GM19438 (cell line): ENCODE measurements at regions not wholly inside any gene's neighbourhood (a gene's known extent, or its start where the extent isn't known, plus 50 kb on each side); places are given as distances from the start of the nearest gene placed in this dataset.
"Not testable (repeated sequence)": the region's sequence is repeated elsewhere in the genome, so short reads cannot be mapped to it uniquely, and the experiment has no call there.

Experiments used
- ATAC-seq: cut with Tn5 transposase; IDR thresholded peaks from one replicate; pipeline ENCODE4 v1.9.1; 2021; ENCODE audit warnings: low read depth; ENCODE audit not compliant: unreplicated experiment

DNA sequence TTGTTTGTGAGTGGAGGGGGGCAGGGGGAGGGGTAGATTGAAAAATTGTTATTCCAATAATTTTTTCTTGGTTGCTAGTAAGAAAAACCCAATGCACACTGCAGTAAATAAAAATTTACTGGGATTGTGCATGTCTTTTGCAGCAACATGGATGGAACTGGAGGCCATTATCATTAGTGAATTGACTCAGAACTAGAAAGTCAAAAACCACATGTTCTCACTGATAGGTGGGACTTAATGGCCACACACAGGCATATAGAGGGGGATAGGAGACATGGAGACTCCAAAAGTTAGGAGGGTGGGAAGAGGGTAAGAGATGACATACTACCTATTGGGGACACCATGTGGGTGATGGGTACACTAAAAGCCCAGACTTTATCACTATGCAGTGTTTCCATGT, 67.2 kb downstream of the BUB3 start:
- ATAC-seq: no peak

DNA sequence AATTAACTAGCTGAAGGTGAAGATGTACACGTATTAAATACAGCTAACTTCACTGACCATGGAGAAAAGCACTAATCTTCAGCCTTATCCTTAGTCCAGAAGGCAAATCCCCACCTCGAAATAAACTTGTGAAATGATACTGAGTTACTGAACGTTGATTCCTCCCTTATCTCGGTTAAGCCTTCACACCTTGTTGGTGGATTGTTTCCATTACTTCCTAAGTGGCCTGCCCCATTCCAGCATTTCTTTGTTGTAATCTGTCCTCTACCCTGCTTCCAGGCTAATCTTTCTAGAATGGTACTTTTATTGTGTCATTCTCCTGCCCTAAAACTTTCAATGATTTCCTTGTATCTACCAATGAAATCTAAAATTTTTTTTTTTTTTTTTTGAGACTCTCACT, 68.6 kb downstream of the BUB3 start:
- ATAC-seq: no peak

DNA sequence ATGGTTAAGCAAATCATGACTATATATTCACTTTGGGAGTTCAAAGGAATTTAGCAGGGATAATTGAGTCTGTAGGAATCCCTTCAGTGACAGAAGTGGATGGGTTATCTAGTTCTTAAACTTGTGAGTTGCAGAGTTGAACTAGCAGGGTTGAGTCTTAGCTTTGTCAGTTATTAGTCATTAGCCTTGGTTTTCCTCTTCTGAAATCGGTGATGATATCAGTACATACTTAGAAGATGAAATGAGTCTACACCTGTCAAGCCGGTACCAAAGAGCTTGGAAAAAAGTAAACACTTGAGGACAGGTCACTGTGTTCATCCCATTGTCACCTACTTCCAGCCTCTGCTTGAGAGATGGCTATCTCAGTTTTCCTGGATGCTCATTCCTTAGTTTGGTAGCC, 73.5 kb downstream of the BUB3 start:
- no peak for ATAC-seq

DNA sequence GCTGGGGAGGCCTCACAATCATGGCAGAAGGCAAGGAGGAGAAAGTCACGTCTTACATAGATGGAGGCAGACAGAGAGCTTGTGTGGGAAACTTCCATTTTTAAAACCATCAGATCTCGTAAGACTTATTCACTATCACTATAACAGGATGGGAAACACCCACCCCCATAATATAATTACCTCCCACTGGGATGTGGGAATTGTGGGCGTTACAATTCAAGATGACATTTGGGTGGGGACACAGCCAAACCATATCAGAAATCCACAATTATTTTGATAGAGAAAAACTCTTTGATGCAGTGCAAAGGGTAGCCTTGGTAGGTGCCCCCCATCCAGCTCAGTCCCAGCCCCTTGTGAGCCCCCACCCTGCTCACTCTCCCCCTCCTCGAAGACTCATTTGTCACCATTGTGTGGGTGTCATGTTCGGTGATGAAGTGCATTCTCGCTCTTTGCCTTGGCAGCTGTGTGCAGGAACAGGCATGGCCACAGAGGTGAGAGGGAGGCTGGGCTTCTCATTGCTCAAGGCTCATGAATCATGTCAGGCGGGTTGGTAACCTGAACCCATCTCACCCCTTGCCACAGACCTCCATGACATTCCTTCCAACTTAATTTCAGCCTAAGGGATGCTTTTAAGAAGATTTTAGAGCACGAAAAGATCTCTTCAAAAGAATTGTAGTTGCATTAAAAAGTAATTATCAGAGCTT, 75.9 kb downstream of the BUB3 start:
- no peak for ATAC-seq

DNA sequence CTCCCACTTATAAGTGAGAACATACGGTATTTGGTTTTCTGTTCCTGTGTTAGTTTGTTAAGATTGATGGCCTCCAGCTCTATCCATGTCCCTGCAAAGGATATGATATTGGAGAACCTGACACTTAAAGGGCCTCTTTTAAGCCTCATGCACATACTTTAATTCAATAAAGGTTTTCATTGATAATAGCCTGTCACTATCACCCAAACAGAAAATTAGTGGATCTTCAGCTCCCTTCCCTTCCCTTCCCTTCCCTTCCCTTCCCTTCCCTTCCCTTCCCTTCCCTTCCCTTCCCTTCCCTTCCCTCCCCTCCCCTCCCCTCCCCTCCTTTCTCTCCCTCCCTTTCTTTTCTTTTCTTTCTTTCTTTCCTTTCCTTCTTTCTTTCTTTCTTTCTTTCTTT, 78.7 kb downstream of the BUB3 start:
- ATAC-seq: not testable (repeated sequence)

GRCh38 chr10:123235014-123235413, 80.8 kb downstream of the BUB3 start:
- ATAC-seq: not testable (repeated sequence)

- ATAC-seq: no peak
These were observed 81.9 kb downstream of the BUB3 start for GRCh38 chr10:123236126-123236525.

GRCh38 chr10:123240250-123240649, 86.0 kb downstream of the BUB3 start:
- ATAC-seq: no peak

DNA sequence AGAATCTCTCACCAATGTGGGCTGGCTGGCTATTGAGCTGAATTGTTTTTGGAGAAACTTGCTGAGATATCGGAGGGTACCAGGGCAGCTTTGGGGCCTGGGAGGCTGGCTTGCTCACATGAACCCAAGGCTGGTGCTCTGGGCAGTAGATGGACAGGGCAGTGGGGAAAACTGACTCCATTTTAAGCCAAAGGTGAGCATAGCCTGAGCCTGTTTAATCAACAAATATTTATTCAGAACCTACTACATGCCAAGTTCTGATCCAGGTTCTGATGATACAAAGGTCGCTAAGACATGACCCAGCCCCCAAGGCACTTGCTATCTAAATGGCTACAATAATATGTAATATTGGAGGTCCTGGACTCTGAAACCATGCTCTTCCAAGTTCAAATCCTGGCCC, 86.6 kb downstream of the BUB3 start:
- no peak for ATAC-seq

GRCh38 chr10:123241391-123242141, 87.4 kb downstream of the BUB3 start:
- ATAC-seq: no peak

- ATAC-seq: no peak
These were observed 90.5 kb downstream of the BUB3 start for GRCh38 chr10:123244747-123245146.

GRCh38 chr10:123245264-123245663, 91.1 kb downstream of the BUB3 start:
- no peak for ATAC-seq

DNA sequence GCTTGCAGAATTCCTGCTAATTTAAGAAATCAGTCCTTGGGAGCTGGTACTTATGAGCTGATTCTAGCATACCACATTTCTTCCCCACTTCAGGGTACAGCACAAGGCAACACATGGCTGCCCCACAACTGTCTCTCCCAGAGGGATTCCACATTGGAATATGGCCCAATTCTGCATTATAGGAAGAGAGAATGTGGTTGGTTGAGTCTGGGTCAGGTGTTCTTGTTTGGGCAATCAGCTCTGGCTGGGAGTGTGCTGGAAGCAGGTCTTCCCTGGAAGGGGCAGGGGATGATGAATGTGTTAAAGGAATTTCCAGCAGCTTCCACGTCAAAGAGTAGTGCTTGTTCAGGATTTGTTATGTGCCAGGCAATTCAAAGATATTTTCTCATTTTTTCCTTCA, 95.7 kb downstream of the BUB3 start:
- ATAC-seq: no peak

- no peak for ATAC-seq
These were observed 96.4 kb downstream of the BUB3 start for GRCh38 chr10:123250640-123251039.

- no peak for ATAC-seq
These were observed 98.6 kb downstream of the BUB3 start for GRCh38 chr10:123252779-123253178.

- ATAC-seq: not testable (repeated sequence)
These were observed 100.1 kb downstream of the BUB3 start for GRCh38 chr10:123254343-123254742.

DNA sequence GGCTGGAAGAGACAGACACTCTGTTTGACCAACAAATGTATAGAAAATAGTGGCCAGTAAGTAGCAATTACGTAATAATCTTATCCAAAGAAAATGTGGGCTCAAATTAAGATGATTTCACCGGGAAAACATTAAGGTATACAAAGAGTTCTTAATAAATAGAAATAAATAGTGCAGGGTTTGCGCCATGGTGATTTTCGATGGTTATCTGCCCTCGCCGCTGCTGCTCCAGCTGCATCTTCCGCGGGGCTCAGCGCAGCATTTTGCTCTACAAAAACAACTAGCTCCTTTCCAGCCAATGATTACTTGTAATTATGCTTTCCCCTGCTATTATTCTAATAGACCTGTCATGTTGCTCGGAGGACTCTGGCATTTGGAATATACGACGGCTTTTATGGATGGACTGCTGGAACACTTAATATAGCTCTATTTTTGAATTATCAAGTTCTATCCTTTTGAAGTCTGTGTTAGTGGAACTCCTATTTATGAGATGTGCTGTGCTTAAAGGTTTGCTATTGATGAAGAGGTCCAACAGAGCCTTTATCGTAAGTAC, 103.8 kb downstream of the BUB3 start:
- ATAC-seq: no peak

- ATAC-seq: no peak
These were observed 104.9 kb downstream of the BUB3 start for GRCh38 chr10:123259081-123259480.

GRCh38 chr10:123259791-123260190, 105.6 kb downstream of the BUB3 start:
- no peak for ATAC-seq

DNA sequence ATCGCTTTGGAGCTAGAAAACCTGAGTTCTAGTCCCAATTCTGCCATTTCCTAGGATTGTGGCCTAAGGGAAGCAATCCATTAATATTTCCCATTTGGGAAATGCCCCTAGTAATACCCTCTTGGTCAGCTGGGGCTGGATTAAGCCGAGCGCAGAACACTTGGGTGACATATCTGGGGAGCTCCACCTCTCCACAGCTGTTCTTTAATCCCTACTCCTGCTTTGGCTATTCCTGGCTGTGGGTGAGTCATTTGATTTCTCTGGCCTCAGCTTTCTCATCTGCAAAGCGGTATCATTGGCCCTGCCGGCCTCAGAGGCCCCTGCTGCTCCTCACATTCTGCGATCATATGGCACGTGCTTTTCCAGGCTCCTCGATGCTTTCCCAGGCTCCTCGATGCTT, 108.3 kb downstream of the BUB3 start:
- no peak for ATAC-seq

GRCh38 chr10:123266971-123267370, 112.8 kb downstream of the BUB3 start:
- no peak for ATAC-seq

DNA sequence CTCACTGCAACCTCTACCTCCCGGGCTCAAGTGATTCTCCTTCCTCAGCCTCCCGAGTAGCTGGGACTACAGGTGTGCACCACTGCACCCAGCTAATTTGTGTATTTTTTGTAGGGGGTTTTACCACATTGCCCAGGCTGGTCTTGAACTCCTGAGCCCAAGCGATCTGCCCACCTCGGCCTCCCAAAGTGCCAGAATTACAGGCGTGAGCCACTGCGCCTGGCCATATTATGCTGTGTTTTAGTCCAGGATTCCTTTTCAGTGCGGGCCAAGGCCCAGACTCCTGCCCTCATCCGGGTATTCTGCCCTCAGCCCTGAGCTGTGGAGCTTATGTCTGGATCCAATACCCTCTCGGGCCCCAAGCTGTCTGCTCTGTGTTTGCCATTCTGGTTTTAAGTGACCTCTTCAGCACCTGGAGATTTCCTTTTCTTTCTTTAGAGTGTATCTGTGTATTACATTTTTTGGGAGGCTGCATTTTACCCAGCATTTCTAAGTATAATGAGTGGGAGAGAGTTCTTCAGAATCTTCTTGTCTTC, 114.9 kb downstream of the BUB3 start:
- ATAC-seq: no peak
